ENCODE measurements at regions not wholly inside any gene's neighbourhood (a gene's known extent, or its start where the extent isn't known, plus 50 kb on each side); places are given as distances from the start of the nearest gene placed in this dataset.
A peak's percentile ranks its signal among the peaks of the same experiment; 100 is the strongest.
"Not testable (repeated sequence)": the region's sequence is repeated elsewhere in the genome, so short reads cannot be mapped to it uniquely, and the experiment has no call there.

DNA sequence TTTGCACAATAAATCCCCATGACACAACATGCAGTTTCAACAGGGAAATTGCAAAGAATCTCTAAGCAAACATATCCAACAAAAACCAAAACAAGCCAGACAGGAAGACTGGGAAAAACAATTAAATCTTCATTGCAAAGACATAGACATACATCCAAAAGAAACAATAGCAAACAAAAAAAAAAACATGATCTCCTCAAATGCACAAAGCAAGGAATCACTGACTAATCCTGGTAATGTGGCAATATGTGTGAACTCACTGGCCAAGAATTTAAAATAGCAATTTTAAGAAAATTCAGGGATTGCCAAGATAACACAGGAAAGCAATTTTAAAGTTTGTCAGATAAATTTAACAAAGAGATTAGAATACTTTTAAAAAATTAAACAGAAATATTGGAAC, 520.1 kb upstream of the SMC2 start:
- ATAC-seq (no peak), FAIRE-seq (no peak), DNase-seq (no peak)
- Histone ChIP-seq H3K4me3 (no peak overlapping the region), H3K27ac (no peak overlapping the region), H3K27me3 (no peaks in the 10 kb centered on the region), H3K36me3 (no peaks in the 10 kb centered on the region), H3K4me1 (no peaks in the 10 kb centered on the region), H3K9me3 (no peaks in the 10 kb centered on the region)
- TF ChIP-seq, protein P1, sequence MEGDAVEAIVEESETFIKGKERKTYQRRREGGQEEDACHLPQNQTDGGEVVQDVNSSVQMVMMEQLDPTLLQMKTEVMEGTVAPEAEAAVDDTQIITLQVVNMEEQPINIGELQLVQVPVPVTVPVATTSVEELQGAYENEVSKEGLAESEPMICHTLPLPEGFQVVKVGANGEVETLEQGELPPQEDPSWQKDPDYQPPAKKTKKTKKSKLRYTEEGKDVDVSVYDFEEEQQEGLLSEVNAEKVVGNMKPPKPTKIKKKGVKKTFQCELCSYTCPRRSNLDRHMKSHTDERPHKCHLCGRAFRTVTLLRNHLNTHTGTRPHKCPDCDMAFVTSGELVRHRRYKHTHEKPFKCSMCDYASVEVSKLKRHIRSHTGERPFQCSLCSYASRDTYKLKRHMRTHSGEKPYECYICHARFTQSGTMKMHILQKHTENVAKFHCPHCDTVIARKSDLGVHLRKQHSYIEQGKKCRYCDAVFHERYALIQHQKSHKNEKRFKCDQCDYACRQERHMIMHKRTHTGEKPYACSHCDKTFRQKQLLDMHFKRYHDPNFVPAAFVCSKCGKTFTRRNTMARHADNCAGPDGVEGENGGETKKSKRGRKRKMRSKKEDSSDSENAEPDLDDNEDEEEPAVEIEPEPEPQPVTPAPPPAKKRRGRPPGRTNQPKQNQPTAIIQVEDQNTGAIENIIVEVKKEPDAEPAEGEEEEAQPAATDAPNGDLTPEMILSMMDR (IDR thresholded peaks at IDR 0.05), result no peak
- intact Hi-C loops (cut with DNase I), result no loop called here

DNA sequence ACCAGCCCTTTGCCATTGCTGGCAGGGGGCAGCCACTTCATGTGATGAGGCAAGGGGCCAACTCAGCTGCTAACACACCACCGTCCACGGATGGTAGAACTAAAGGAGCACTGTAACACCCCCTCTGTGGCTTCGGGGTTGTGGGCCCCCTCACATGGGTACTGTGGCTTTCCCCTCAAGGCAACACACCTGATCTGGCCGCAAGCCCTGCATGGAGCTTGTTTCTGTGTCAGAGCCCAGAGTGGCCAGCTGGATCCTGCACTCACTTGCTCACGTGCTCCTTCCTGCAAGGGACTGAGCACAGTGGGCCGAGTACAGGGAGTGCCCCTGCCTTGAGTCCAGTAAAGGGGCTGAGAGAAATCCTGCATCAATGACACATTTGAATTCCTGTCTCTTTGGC, 507.4 kb upstream of the SMC2 start:
- H3K27ac ChIP-seq, result no peak overlapping the region
- intact Hi-C loops (cut with DNase I), result no loop called here
- no peaks in the 10 kb centered on the region for H3K4me1 ChIP-seq
- no peak overlapping the region for H3K4me3 ChIP-seq
- TF ChIP-seq, protein P1 (IDR thresholded peaks at IDR 0.05), result no peak
- 57 to 75% methylated on average over 6 of the region's 6 CpGs for WGBS, 2 donors
- no peaks in the 10 kb centered on the region for H3K9me3 ChIP-seq
- no peaks in the 10 kb centered on the region for H3K36me3 ChIP-seq
- no peak for ATAC-seq
- H3K27me3 ChIP-seq, result no peaks in the 10 kb centered on the region
- DNase-seq, result peak in 1 of 6 donors; percentile 31
- no peak for FAIRE-seq

DNA sequence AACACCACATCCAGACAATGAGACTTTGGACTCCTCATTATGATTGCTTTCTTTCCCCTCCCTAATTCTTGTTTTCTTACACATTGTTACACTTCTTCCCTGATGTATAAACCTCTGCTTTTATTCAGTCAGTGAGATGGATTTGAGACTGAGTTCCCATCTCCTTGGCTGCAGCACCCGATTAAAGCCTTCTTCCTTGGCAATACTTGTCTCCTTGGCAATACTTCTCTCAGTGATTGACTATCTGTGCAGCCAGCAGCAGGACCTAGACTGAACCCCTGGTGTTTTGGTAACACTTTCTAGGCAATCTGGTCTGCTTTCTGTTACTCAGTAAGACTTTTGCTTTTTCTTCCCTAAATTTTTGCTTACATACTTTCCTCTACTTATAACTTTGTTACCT, 492.8 kb upstream of the SMC2 start:
- Histone ChIP-seq H3K27me3 (no peaks in the 10 kb centered on the region), H3K36me3 (no peaks in the 10 kb centered on the region), H3K9me3 (no peaks in the 10 kb centered on the region), H3K4me3 (no peak overlapping the region), H3K4me1 (no peaks in the 10 kb centered on the region), H3K27ac (no peak overlapping the region)
- TF ChIP-seq, protein P1 (IDR thresholded peaks at IDR 0.05), result no peak
- WGBS, 2 donors, result 61 to 77% methylated on average over 1 of the region's 1 CpG
- intact Hi-C loops (cut with DNase I), result no loop called here
- ATAC-seq, result no peak
- no peak for DNase-seq
- no peak for FAIRE-seq

DNA sequence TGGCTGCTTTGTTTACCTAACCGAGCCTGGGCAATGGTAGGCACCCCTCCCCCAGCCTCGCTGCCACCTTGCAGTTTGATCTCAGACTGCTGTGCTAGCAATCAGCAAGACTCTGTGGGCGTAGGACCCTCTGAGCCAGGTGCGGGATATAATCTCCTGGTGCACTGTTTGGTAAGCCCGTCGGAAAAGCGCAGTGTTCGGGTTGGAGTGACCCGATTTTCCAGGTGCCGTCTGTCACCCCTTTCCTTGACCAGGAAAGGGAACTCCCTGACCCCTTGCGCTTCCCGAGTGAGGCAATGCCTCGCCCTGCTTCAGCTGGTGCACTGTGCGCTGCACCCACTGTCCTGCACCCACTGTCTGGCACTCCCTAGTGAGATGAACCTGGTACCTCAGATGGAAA, 482.2 kb upstream of the SMC2 start:
- H3K9me3 ChIP-seq; H3K4me1 ChIP-seq; H3K36me3 ChIP-seq; H3K27ac ChIP-seq; FAIRE-seq; ATAC-seq; H3K27me3 ChIP-seq; H3K4me3 ChIP-seq; intact Hi-C loops (cut with DNase I): not testable (repeated sequence)
- DNase-seq, result peak in 1 of 6 donors; percentile 22
- 83 to 93% methylated on average over 13 to 14 of the region's 14 CpGs for WGBS, 2 donors

DNA sequence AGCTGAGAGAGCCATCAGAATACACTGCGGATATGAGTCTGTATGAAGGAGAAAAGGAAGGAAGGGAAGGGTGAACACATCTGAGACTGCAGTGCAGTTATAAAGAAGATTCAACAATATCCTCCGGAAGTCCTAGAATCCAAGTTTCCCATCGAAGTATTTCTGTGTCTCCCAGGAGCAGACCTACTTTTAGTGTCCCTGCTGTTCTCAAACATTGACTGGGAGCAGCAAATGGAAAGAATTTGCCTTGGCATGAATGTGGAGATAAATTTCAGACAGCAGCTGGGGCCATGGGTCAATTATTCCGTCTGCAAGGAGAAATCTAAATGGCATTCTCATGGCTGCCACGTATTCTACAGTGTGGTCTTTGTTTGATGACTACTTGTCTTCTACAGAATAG, 478.1 kb upstream of the SMC2 start:
- Histone ChIP-seq H3K4me1 (no peaks in the 10 kb centered on the region), H3K4me3 (no peak overlapping the region), H3K9me3 (no peaks in the 10 kb centered on the region), H3K27ac (no peak overlapping the region), H3K27me3 (no peaks in the 10 kb centered on the region), H3K36me3 (no peaks in the 10 kb centered on the region)
- DNase-seq (no peak), ATAC-seq (no peak), FAIRE-seq (no peak)
- TF ChIP-seq, protein P1 (IDR thresholded peaks at IDR 0.05), result no peak
- WGBS, 2 donors, result 48 to 56% methylated on average over 5 of the region's 5 CpGs
- intact Hi-C loops (cut with DNase I), result no loop called here

DNA sequence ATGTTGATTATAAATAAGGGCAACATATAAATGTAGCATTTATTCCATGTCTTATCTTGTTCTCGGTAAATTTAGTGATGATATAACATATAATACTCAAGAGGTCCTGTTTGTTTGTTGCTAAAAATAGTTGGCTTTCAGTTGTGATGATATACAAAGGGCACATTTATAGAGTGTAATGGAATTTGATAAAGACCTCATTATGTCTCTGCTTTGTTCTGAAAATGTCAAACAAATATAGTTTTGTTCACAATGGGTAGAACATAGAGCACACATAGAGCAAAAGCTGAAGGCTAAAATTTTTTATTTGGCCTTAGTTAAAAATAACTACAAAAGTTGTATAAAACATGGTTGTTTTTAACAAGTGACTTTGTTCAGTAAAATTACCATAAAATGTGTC, 477.1 kb upstream of the SMC2 start:
- H3K36me3 ChIP-seq, result no peaks in the 10 kb centered on the region
- H3K4me3 ChIP-seq, result no peak overlapping the region
- DNase-seq, result no peak
- no peaks in the 10 kb centered on the region for H3K27me3 ChIP-seq
- no peak for FAIRE-seq
- WGBS, 2 donors, result 48 to 57% methylated on average over 1 of the region's 1 CpG
- no peak overlapping the region for H3K27ac ChIP-seq
- intact Hi-C loops (cut with DNase I), result no loop called here
- ATAC-seq, result no peak
- H3K4me1 ChIP-seq, result no peaks in the 10 kb centered on the region
- TF ChIP-seq, protein P1 (IDR thresholded peaks at IDR 0.05), result no peak
- no peaks in the 10 kb centered on the region for H3K9me3 ChIP-seq

Data from pancreas (tissue), 10 donors.